Loucy (cell line): ENCODE measurements at regions not wholly inside any gene's neighbourhood (a gene's known extent, or its start where the extent isn't known, plus 50 kb on each side); places are given as distances from the start of the nearest gene placed in this dataset.

Experiments
- EZH2phosphoT487 ChIP-seq: fragments of 200-600 bp; IDR thresholded peaks from 2 replicates; pipeline ENCODE4 v1.6.1; 2018; ENCODE audit warnings: antibody characterized with exemption, mild to moderate bottlenecking, moderate library complexity, borderline replicate concordance
- TF ChIP-seq, protein P1 (sequence below): fragments of 200-600 bp; sonication (generic); conservative IDR thresholded peaks from 2 replicates; pipeline ENCODE4 v1.5.1; 2014; ENCODE audit warnings: mild to moderate bottlenecking, antibody characterized with exemption, low read length

DNA sequence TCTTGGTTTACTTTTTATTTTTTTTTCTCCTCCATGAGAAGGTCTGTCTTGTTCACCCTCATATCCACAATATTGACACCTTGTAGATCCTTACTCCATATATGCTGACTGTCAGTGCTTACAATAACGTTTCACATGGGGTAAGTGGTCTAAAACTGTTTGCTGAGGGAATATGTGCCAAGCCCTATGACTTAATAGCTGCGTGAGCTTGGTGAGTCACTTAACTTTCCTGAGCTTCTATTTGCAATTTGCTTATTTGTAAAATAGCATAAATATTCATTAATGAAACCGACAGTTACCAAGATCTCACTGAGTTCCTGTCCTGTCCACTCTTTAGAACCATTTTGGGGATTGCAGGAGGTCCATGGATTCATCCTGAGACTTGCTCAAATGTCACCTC lies 190.7 kb downstream of the CCT6B start:
- TF ChIP-seq, protein P1, sequence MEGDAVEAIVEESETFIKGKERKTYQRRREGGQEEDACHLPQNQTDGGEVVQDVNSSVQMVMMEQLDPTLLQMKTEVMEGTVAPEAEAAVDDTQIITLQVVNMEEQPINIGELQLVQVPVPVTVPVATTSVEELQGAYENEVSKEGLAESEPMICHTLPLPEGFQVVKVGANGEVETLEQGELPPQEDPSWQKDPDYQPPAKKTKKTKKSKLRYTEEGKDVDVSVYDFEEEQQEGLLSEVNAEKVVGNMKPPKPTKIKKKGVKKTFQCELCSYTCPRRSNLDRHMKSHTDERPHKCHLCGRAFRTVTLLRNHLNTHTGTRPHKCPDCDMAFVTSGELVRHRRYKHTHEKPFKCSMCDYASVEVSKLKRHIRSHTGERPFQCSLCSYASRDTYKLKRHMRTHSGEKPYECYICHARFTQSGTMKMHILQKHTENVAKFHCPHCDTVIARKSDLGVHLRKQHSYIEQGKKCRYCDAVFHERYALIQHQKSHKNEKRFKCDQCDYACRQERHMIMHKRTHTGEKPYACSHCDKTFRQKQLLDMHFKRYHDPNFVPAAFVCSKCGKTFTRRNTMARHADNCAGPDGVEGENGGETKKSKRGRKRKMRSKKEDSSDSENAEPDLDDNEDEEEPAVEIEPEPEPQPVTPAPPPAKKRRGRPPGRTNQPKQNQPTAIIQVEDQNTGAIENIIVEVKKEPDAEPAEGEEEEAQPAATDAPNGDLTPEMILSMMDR, result no peak
- no peak for TF ChIP-seq EZH2phosphoT487
